ENCODE measurements at regions not wholly inside any gene's neighbourhood (a gene's known extent, or its start where the extent isn't known, plus 50 kb on each side); places are given as distances from the start of the nearest gene placed in this dataset.

DNA sequence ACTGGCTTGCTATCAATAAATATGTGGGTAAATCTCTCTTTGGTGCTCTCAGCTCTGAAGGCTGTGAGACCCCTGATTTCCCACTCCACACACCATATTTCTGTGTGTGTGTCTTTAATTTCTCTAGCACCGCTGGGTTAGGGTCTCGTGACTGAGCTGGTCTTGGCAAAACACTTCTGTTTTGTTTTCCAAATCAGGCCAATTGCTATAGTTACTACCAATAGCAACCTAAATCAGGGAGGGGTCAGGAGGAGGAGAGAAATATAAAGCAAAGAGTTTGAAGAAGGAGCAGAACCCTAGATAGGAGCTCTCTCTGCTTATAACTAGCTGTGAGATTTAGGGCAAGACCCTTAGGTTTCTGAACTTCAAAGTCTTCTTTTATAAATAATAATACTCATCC lies 250.5 kb upstream of the IGFBP7 start:
- POLR2A ChIA-PET = no interaction called here
- Histone ChIP-seq H3K27me3 (ENCODE audit: control insufficient read depth in 2 of 2, insufficient read depth in 2 of 2, low read length in 2 of 2) (no peaks in the 10 kb centered on the region), H4K20me1 (replicated peaks; ENCODE audit: control insufficient read depth, extremely low read depth, insufficient read depth, low read length) (no peaks in the 10 kb centered on the region), H3K9me1 (replicated peaks; ENCODE audit: control insufficient read depth, extremely low read depth, insufficient read depth, low read length) (no peaks in the 10 kb centered on the region), H2AFZ (ENCODE audit: low read depth, low read length) (no peak overlapping the region), H3K4me2 (ENCODE audit: insufficient read depth, low read length) (no peak overlapping the region), H3K4me1 (ENCODE audit: control insufficient read depth, extremely low read depth, insufficient read depth, low read length) (no peaks in the 10 kb centered on the region), H3K79me2 (ENCODE audit: control insufficient read depth, insufficient read depth, low read length) (no peaks in the 10 kb centered on the region), H3K9ac (replicated peaks; ENCODE audit: extremely low read depth, insufficient read depth, low read length) (no peak overlapping the region), H3K36me3 (ENCODE audit: control insufficient read depth in 2 of 2, extremely low read depth in 1 of 2, insufficient read depth in 2 of 2, low read length in 2 of 2) (no peaks in the 10 kb centered on the region), H3K9me3 (replicated peaks; ENCODE audit: control insufficient read depth, insufficient read depth, low read length) (no peaks in the 10 kb centered on the region), H3K27ac (ENCODE audit: insufficient read depth, low read depth, low read length) (no peak overlapping the region), H3K4me3 (replicated peaks in 1 of 3; ENCODE audit: insufficient read depth in 1 of 3, low read depth in 1 of 3, low read length in 3 of 3) (no peak overlapping the region)
- TF ChIP-seq, protein P1, sequence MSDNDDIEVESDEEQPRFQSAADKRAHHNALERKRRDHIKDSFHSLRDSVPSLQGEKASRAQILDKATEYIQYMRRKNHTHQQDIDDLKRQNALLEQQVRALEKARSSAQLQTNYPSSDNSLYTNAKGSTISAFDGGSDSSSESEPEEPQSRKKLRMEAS (IDR thresholded peaks at IDR 0.05; ENCODE audit: insufficient read depth, insufficient read length) = no peak
- TF ChIP-seq, protein P2, sequence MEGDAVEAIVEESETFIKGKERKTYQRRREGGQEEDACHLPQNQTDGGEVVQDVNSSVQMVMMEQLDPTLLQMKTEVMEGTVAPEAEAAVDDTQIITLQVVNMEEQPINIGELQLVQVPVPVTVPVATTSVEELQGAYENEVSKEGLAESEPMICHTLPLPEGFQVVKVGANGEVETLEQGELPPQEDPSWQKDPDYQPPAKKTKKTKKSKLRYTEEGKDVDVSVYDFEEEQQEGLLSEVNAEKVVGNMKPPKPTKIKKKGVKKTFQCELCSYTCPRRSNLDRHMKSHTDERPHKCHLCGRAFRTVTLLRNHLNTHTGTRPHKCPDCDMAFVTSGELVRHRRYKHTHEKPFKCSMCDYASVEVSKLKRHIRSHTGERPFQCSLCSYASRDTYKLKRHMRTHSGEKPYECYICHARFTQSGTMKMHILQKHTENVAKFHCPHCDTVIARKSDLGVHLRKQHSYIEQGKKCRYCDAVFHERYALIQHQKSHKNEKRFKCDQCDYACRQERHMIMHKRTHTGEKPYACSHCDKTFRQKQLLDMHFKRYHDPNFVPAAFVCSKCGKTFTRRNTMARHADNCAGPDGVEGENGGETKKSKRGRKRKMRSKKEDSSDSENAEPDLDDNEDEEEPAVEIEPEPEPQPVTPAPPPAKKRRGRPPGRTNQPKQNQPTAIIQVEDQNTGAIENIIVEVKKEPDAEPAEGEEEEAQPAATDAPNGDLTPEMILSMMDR (IDR thresholded peaks at IDR 0.05; ENCODE audit: extremely low read depth in 1 of 2, insufficient read depth in 1 of 2, low read depth in 1 of 2, low read length in 2 of 2) = no peak
- TF ChIP-seq MYC (IDR thresholded peaks at IDR 0.05; ENCODE audit: low read depth, low read length) = no peak
- CTCF ChIA-PET = no interaction called here
- intact Hi-C loops (cut with micrococcal nuclease) (no loop called here), dilution Hi-C loops (cut with MboI; ENCODE audit: extremely low pct_ligation_motif_present, low sequenced_read_pairs) (no loop called here)
- no peak for DNase-seq (ENCODE audit: low read depth, low spot score)
- FAIRE-seq = no peak
- BruUV-seq (replicated peaks) = no TSS peak

DNA sequence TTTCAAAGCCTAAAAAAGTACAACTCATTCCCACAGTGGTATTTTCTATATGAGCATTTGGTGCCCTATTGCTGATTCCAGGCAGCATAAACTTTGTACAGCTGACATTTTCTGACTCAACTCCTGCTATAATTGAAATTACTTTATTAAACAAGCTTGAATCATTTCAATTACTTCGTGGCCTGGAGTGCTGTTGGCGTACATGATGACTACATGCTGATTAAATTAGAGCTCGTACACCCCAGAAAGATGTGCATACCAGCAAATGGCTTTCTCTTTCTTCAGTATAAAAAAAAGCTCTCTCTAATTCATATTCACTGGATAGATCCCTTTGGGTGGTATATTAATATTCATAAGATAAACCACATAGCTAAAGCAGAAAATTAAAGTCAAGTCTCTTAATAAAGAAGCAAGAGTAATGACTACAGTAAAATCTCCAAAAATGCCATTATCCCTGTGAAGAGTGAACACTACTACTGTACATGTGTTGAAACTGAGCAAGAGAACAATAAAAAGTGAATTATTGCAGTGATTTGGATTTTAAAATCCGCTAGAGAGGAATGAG lies 245.0 kb upstream of the IGFBP7 start:
- no peak overlapping the region for H3K27ac ChIP-seq (ENCODE audit: insufficient read depth, low read depth, low read length)
- no peaks in the 10 kb centered on the region for H3K9me1 ChIP-seq (replicated peaks; ENCODE audit: control insufficient read depth, extremely low read depth, insufficient read depth, low read length)
- no peak overlapping the region for H3K9ac ChIP-seq (replicated peaks; ENCODE audit: extremely low read depth, insufficient read depth, low read length)
- DNase-seq (ENCODE audit: low read depth, low spot score) (no peak), FAIRE-seq (no peak)
- no peak overlapping the region for H3K4me3 ChIP-seq (replicated peaks in 1 of 3; ENCODE audit: insufficient read depth in 1 of 3, low read depth in 1 of 3, low read length in 3 of 3)
- TF ChIP-seq JUN (IDR thresholded peaks at IDR 0.05; ENCODE audit: borderline replicate concordance, insufficient read depth, insufficient read length, low read depth) = no peak
- no peak for TF ChIP-seq POLR2A (IDR thresholded peaks at IDR 0.05; ENCODE audit: low read depth, low read length)
- TF ChIP-seq POLR2AphosphoS5 (IDR thresholded peaks at IDR 0.05; ENCODE audit: insufficient read depth, low read depth, low read length) = no peak
- TF ChIP-seq MYC (IDR thresholded peaks at IDR 0.05; ENCODE audit: low read depth, low read length) = no peak
- H3K36me3 ChIP-seq (ENCODE audit: control insufficient read depth in 2 of 2, extremely low read depth in 1 of 2, insufficient read depth in 2 of 2, low read length in 2 of 2) = no peaks in the 10 kb centered on the region
- no peaks in the 10 kb centered on the region for H3K9me3 ChIP-seq (replicated peaks; ENCODE audit: control insufficient read depth, insufficient read depth, low read length)
- CTCF ChIA-PET = interaction anchor here (0.6 kb wide), 1 partner anchor 8 kb away, joined by 3 read pairs; no protein-coding TSS in a partner anchor
- no peak overlapping the region for H3K4me2 ChIP-seq (ENCODE audit: insufficient read depth, low read length)
- H3K27me3 ChIP-seq (ENCODE audit: control insufficient read depth in 2 of 2, insufficient read depth in 2 of 2, low read length in 2 of 2) = no peaks in the 10 kb centered on the region
- no peak overlapping the region for H2AFZ ChIP-seq (ENCODE audit: low read depth, low read length)
- H3K4me1 ChIP-seq (ENCODE audit: control insufficient read depth, extremely low read depth, insufficient read depth, low read length) = no peaks in the 10 kb centered on the region
- no TSS peak for BruUV-seq (replicated peaks)
- POLR2A ChIA-PET = no interaction called here
- dilution Hi-C loops (cut with MboI; ENCODE audit: extremely low pct_ligation_motif_present, low sequenced_read_pairs) = no loop called here
- no peaks in the 10 kb centered on the region for H3K79me2 ChIP-seq (ENCODE audit: control insufficient read depth, insufficient read depth, low read length)
- intact Hi-C loops (cut with micrococcal nuclease) = no loop called here
- H4K20me1 ChIP-seq (replicated peaks; ENCODE audit: control insufficient read depth, extremely low read depth, insufficient read depth, low read length) = no peaks in the 10 kb centered on the region

All from endothelial cell of umbilical vein (primary cell).